GM19099 (cell line): ENCODE measurements at regions not wholly inside any gene's neighbourhood (a gene's known extent, or its start where the extent isn't known, plus 50 kb on each side); places are given as distances from the start of the nearest gene placed in this dataset.

Source experiments
- POLR2A ChIP-seq: IDR thresholded peaks from 3 replicates; pipeline ENCODE4 v1.6.1; 2011; ENCODE audit warnings: low read depth; ENCODE audit not compliant: insufficient read length; ENCODE audit errors: extremely low read depth

GRCh38 chr21:29243188-29243587 is 55.5 kb upstream of the BACH1 start:
- TF ChIP-seq POLR2A, result no peak

DNA sequence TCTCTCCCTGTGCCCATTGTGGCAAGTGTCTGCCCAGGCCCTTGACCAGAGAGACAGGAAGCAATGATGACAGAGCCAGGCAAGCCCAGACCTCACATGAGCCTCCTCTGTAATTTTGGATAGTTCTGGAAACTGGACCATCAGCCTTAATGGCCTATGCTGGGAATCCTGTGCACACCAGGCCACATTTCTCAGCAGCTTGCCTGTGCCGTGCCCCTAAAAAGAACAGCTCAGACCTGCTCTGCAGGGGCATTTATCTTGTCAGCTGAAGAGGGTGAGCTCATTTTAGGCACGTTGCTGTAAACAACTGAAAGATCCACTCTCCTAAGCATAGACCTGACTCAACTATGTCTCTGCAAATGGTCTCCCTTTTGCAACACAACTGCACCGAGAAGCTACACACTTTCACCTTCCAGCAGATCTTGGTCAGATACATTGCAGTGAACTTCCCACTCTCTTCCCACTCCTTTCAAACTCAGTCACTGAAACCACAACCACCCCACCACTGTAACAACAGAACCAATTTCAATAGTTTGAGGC is 53.5 kb upstream of the BACH1 start:
- TF ChIP-seq POLR2A, result no peak

DNA sequence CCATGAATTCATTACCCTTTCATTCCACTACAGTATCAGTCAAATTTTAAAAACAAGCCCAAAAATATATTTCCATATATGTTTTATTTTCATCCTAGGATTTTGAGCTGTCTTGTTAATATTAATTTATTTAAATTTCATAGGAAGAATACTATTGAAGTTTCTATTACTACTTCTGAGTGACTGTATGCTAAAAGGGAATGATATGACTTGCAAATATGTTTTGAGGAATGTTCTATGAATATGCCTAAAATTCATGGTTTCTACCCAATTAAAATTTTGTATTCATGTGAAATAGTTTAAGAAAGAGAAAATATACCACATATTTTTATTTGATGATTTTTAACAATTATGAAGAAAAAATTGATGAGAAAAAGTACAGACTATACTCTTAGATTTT is 52.9 kb upstream of the BACH1 start:
- TF ChIP-seq POLR2A, result no peak

- TF ChIP-seq POLR2A, result no peak
Measured at GRCh38 chr21:29246614-29247013, 52.1 kb upstream of the BACH1 start.

GRCh38 chr21:29248124-29248523 is 50.6 kb upstream of the BACH1 start:
- no peak for TF ChIP-seq POLR2A
